ENCODE measurements at regions not wholly inside any gene's neighbourhood (a gene's known extent, or its start where the extent isn't known, plus 50 kb on each side); places are given as distances from the start of the nearest gene placed in this dataset.
A peak's percentile ranks its signal among the peaks of the same experiment; 100 is the strongest.

- Histone ChIP-seq H3K14ac (ENCODE audit: insufficient read depth, low read length) (peak overlapping the region; percentile 77; the same call in 1 of the 2 replicates), H3K4me2 (ENCODE audit: insufficient read depth, insufficient read length, low read length) (peak overlapping the region; percentile 64), H4K8ac (replicated peaks; ENCODE audit: insufficient read length, low read depth, low read length) (no peak overlapping the region), H3K27ac (ENCODE audit: insufficient read length, low read depth, low read length) (peak overlapping the region; percentile 5), H4K5ac (ENCODE audit: insufficient read length, low read depth, low read length) (no peak overlapping the region), H3K9ac (ENCODE audit: extremely low read depth, insufficient read length, low read length) (peak overlapping the region; percentile 99), H2AFZ (ENCODE audit: low read length) (no peak overlapping the region), H2AK5ac (ENCODE audit: insufficient read length, low read length) (no peak overlapping the region), H2BK12ac (ENCODE audit: insufficient read length, low read depth, low read length) (no peak overlapping the region), H3K79me1 (ENCODE audit: insufficient read depth, low read depth, low read length, poor library complexity, severe bottlenecking) (no peaks in the 10 kb centered on the region), H2BK5ac (ENCODE audit: insufficient read length, low read length) (no peak overlapping the region), H3K23me2 (ENCODE audit: insufficient read length, low read depth, low read length, poor library complexity, severe bottlenecking) (peaks cover 4% of the 10 kb centered on the region), H3K23ac (ENCODE audit: insufficient read length, low read depth, low read length) (no peak overlapping the region), H3K56ac (ENCODE audit: insufficient read length, low read depth, low read length) (no peak overlapping the region), H4K20me1 (ENCODE audit: control insufficient read depth, insufficient read depth, insufficient read length) (no peaks in the 10 kb centered on the region), H2BK120ac (ENCODE audit: low read depth, low read length, poor library complexity, severe bottlenecking) (no peak overlapping the region), H3K18ac (ENCODE audit: insufficient read length, low read depth, low read length) (peak overlapping the region; percentile 1), H3K9me3 (ENCODE audit: control insufficient read depth, low read depth, low read length) (no peaks in the 10 kb centered on the region), H3K27me3 (ENCODE audit: insufficient read depth, low read length) (no peaks in the 10 kb centered on the region), H3K79me2 (ENCODE audit: insufficient read depth, low read length) (no peaks in the 10 kb centered on the region), H2BK20ac (ENCODE audit: low read depth, low read length, poor library complexity, severe bottlenecking) (no peak overlapping the region), H4K91ac (ENCODE audit: insufficient read length, low read depth, low read length) (no peak overlapping the region), H3K4me1 (ENCODE audit: insufficient read depth, low read length) (no peaks in the 10 kb centered on the region), H3K4ac (ENCODE audit: low read depth, low read length) (no peak overlapping the region), H3T11ph (ENCODE audit: low read length) (no peak overlapping the region), H2BK15ac (ENCODE audit: low read depth, low read length) (no peak overlapping the region)
- peak overlapping the region; percentile 96 to 99 (median 99) for H3K27ac Mint-ChIP-seq
- no peaks in the 10 kb centered on the region; a peak in 2 of 5 replicates for H3K9me3 Mint-ChIP-seq
- H3K27me3 Mint-ChIP-seq (ENCODE audit: low read depth): peaks cover 10% of the 10 kb centered on the region; the same call in 1 of the 2 replicates
- peak; percentile 86 for DNase-seq
- H3K4me3 Mint-ChIP-seq: peak overlapping the region; percentile 95 to 97
- WGBS (ENCODE audit: extremely low coverage, insufficient read length, low lambda C conversion rate): no CpG with 5 or more reads among the region's 23 CpGs
- no peak for TF ChIP-seq CTCF (conservative IDR thresholded peaks at IDR 0.05)
- H3K4me1 Mint-ChIP-seq: peaks cover 18% of the 10 kb centered on the region in 2 experiments
- H3K36me3 Mint-ChIP-seq (ENCODE audit: insufficient read depth in 1 of 3, low read depth in 3 of 3): peaks cover 4 to 9% (median 6%) of the 10 kb centered on the region in 3 experiments; a peak in 5 of 7 replicates
Observed at GRCh38 chr6:26195376-26195923, 108.2 kb downstream of the HFE start.

Data from H9 (cell line).